HUES48 (cell line): ENCODE measurements at regions not wholly inside any gene's neighbourhood (a gene's known extent, or its start where the extent isn't known, plus 50 kb on each side); places are given as distances from the start of the nearest gene placed in this dataset.
"Not testable (repeated sequence)": the region's sequence is repeated elsewhere in the genome, so short reads cannot be mapped to it uniquely, and the experiment has no call there.

Experiments
- H3K27ac ChIP-seq: one replicate; pipeline ENCODE4 v1.7.0; 2013; ENCODE audit warnings: low read depth, low read length, inconsistent platforms
- H3K27me3 ChIP-seq: 2 replicates; pipeline ENCODE4 v1.6.1; 2013; ENCODE audit warnings: mild to moderate bottlenecking, low read length; ENCODE audit not compliant: control insufficient read depth, insufficient read depth
- H3K36me3 ChIP-seq: 2 replicates; pipeline ENCODE4 v1.6.1; 2013; ENCODE audit warnings: low read length; ENCODE audit not compliant: control insufficient read depth, insufficient read depth
- H3K4me1 ChIP-seq: 2 replicates; pipeline ENCODE4 v1.6.1; 2013; ENCODE audit warnings: mild to moderate bottlenecking, low read length; ENCODE audit not compliant: control insufficient read depth, insufficient read depth
- H3K4me3 ChIP-seq: 2 replicates; pipeline ENCODE4 v1.5.1; 2013; ENCODE audit warnings: mild to moderate bottlenecking, low read depth, low read length
- H3K9ac ChIP-seq: 2 replicates; pipeline ENCODE4 v1.6.1; 2013; ENCODE audit warnings: mild to moderate bottlenecking, low read depth, low read length, moderate library complexity
- H3K9me3 ChIP-seq: 2 replicates; pipeline ENCODE4 v1.6.1; 2013; ENCODE audit warnings: low read length; ENCODE audit not compliant: control insufficient read depth, insufficient read depth

- H3K36me3 ChIP-seq: no peaks in the 10 kb centered on the region
- H3K9ac ChIP-seq: no peak overlapping the region
- H3K4me3 ChIP-seq: no peak overlapping the region
- peaks cover under 1% of the 10 kb centered on the region; the same call in 1 of the 2 replicates for H3K4me1 ChIP-seq
- no peaks in the 10 kb centered on the region for H3K27me3 ChIP-seq
- H3K9me3 ChIP-seq: no peaks in the 10 kb centered on the region
- H3K27ac ChIP-seq: no peak overlapping the region
Measured at GRCh38 chr9:30243467-30243866, 2141.0 kb upstream of the ACO1 start.

DNA sequence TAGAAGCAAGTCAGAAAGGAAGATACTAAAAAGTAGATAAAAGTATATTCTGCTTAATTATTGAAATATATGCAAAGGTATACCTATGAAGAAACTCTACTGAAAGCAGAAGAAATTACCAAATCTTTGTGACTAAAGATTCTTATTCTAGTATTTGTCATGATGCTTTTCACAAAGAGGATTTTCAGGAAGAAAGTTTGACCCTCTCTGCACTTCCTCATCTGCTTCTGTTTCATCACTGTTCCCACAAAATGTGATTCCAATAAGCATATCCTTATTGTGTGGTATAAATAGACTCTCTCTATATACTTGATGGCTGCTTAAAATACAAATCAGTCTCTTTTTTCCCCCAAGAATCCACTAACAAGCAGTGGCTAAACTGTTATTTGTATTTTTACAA is 2139.6 kb upstream of the ACO1 start:
- Histone ChIP-seq H3K27ac (no peak overlapping the region), H3K4me3 (no peak overlapping the region), H3K9ac (no peak overlapping the region), H3K27me3 (no peaks in the 10 kb centered on the region), H3K36me3 (no peaks in the 10 kb centered on the region), H3K4me1 (peaks cover 10% of the 10 kb centered on the region; the same call in 1 of the 2 replicates), H3K9me3 (no peaks in the 10 kb centered on the region)

GRCh38 chr9:30250872-30251271 is 2133.6 kb upstream of the ACO1 start:
- Histone ChIP-seq H3K36me3 (no peaks in the 10 kb centered on the region), H3K27me3 (no peaks in the 10 kb centered on the region)

GRCh38 chr9:30258094-30258493 is 2126.3 kb upstream of the ACO1 start:
- Histone ChIP-seq H3K9ac (no peak overlapping the region), H3K27me3 (no peaks in the 10 kb centered on the region), H3K4me1 (no peaks in the 10 kb centered on the region), H3K9me3 (no peaks in the 10 kb centered on the region), H3K4me3 (no peak overlapping the region), H3K27ac (no peak overlapping the region), H3K36me3 (no peaks in the 10 kb centered on the region)

More at GRCh38 chr9:30250872-30251271, 2133.6 kb upstream of the ACO1 start:
- Histone ChIP-seq H3K9me3 (no peaks in the 10 kb centered on the region), H3K4me1 (peaks cover 15% of the 10 kb centered on the region), H3K27ac (no peak overlapping the region), H3K4me3 (no peak overlapping the region), H3K9ac (no peak overlapping the region)

DNA sequence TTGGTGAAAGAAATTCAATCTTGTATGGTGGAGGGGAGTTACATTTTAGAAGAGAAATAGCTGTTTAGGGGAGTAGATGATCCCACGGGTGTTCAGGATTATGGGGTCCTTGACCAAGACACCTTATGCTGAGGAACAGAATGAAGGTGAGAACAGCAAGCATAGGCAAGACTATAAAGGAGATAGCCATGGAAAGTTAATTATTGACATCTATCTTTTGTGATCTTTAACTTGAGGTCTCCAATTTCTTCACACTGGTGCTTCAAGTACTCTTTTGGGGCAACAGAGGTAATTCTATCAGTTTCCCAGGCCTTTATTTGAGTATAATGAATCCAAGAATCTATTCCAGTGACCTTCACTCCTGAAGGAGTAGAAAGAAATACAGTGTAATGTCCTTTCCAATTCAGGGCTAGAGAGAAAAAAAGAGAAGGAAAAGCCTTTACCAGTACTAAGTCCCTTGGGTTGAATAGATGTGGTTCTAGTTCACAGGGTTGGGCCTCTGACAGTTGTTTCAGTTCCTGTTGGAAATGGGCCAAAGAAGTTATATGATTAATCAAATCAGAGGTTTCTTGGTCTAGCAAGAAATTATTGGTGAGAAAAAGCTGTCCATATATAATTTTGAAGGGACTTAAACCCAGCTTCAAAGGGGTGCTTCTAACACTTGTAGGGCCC is 2104.1 kb upstream of the ACO1 start:
- H3K9ac ChIP-seq: no peak overlapping the region
- H3K4me1 ChIP-seq: no peaks in the 10 kb centered on the region
- no peak overlapping the region for H3K27ac ChIP-seq
- peaks cover 19% of the 10 kb centered on the region for H3K9me3 ChIP-seq
- H3K4me3 ChIP-seq: no peak overlapping the region
- no peaks in the 10 kb centered on the region for H3K36me3 ChIP-seq
- H3K27me3 ChIP-seq: no peaks in the 10 kb centered on the region

DNA sequence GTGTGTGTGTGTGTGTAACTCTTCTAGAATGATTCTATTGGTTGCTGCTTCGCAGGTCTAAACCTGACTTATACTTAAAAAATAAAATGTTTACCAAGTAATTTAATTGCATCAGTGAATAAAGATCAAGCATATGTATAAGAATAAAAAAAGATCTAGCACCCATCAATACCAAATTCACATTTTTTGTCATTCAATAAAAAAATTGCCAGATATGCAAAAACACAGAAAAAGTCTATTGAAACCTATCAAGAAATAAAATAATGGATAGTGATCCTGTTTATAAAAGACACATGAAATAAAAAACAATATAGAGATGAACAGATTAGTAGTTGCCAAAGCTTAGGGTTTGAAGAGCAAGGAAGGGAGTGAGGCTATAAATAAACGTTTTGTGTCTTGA is 2095.0 kb upstream of the ACO1 start:
- Histone ChIP-seq H3K36me3 (no peaks in the 10 kb centered on the region), H3K9me3 (no peaks in the 10 kb centered on the region), H3K27me3 (no peaks in the 10 kb centered on the region), H3K4me1 (no peaks in the 10 kb centered on the region), H3K9ac (no peak overlapping the region), H3K27ac (no peak overlapping the region), H3K4me3 (no peak overlapping the region)

DNA sequence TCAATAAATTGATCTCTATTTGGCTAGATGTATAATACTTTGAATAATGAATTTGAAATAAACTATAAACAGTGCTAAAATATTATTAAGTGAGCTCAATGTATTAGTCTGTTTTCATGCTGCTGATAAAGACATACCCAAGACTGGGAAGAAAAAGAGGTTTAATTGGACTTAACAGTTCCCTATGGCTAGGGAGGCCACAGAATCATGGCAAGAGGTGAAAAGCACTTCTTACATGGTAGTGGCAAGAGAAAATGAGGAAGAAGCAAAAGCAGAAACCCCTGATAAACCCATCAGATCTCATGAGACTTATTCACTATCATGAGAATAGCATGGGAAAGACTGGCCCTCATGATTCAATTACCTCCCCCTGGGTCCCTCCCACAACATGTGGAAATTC is 2092.4 kb upstream of the ACO1 start:
- H3K36me3 ChIP-seq, H3K9ac ChIP-seq, H3K27ac ChIP-seq, H3K4me1 ChIP-seq, H3K27me3 ChIP-seq, H3K4me3 ChIP-seq, H3K9me3 ChIP-seq: not testable (repeated sequence)

- Histone ChIP-seq H3K36me3 (no peaks in the 10 kb centered on the region), H3K9ac (no peak overlapping the region), H3K27me3 (no peaks in the 10 kb centered on the region), H3K9me3 (no peaks in the 10 kb centered on the region), H3K4me1 (0 out of 2 replicates have a peak, but pooled peaks cover 4% of the 10 kb centered on the region), H3K4me3 (no peak overlapping the region), H3K27ac (no peak overlapping the region)
Measured at GRCh38 chr9:30293231-30293630, 2091.2 kb upstream of the ACO1 start.

DNA sequence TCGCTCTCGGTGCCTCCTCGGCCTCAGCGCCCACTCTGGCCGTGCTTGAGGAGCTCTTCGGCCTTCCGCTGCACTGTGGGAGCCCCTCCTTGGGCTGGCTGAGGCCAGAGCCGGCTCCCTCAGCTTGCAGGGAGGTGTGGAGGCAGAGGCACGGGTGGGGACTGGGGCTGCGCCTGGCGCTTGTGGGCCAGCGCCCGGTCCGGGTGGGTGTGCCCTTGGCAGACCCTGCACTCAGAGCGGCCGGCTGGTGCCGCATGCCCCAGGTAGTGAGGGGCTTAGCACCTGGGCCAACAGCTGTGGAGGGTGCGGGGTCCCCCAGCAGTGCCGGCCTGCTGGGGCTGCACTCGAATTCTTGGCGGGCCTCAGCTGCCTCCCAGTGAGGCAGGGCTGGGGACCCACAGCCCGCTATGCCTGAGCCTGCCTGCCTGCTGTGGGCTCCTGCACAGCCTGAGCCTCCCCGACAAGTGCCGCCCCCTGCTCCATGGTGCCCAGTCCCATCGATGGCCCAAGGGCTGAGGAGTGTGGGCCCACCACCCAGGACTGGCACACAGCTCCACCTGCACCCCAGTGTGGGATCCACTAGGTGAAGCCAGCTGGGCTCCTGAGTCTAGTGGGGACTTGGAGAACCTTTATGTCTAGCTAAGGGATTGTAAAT is 2085.2 kb upstream of the ACO1 start:
- no peaks in the 10 kb centered on the region for H3K27me3 ChIP-seq
- no peak overlapping the region for H3K9ac ChIP-seq
- no peaks in the 10 kb centered on the region for H3K9me3 ChIP-seq
- H3K27ac ChIP-seq: no peak overlapping the region
- H3K36me3 ChIP-seq: no peaks in the 10 kb centered on the region
- H3K4me3 ChIP-seq: no peak overlapping the region
- H3K4me1 ChIP-seq: 0 out of 2 replicates have a peak, but pooled peaks cover 4% of the 10 kb centered on the region

DNA sequence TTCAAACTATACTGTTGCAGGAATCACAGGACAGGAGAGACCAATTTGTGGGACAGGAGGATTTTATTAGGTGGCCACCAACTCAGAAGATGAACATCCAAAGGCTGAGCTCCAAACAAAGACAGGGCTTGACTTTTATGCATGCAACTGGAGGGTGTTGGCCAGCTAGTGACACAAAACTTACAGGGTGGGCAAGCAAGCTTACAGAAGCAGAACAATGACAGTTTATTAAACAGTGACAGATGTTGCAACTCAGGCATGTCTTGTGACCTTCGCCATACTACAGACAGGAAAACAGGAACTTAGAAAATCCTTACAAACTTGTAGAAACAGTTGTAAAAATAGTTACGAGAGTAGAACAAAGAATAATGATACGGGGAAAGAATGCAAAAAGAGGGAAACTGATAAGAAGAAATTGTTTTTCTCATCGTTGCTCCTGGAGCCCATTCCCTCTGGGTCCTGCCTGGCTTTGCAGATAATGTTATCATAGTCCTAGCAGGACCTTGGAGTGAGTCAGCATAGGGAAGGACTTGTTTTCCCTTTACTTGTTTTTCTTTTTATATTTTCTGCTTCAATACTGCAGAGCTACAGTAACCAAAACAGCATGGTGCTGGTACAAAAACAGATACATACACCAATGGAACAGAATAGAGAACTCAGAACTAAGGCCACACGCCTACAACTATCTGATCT is 2083.0 kb upstream of the ACO1 start:
- no peak overlapping the region for H3K9ac ChIP-seq
- H3K4me1 ChIP-seq: no peaks in the 10 kb centered on the region
- no peaks in the 10 kb centered on the region for H3K27me3 ChIP-seq
- no peak overlapping the region for H3K4me3 ChIP-seq
- no peak overlapping the region for H3K27ac ChIP-seq
- no peaks in the 10 kb centered on the region for H3K9me3 ChIP-seq
- H3K36me3 ChIP-seq: no peaks in the 10 kb centered on the region

DNA sequence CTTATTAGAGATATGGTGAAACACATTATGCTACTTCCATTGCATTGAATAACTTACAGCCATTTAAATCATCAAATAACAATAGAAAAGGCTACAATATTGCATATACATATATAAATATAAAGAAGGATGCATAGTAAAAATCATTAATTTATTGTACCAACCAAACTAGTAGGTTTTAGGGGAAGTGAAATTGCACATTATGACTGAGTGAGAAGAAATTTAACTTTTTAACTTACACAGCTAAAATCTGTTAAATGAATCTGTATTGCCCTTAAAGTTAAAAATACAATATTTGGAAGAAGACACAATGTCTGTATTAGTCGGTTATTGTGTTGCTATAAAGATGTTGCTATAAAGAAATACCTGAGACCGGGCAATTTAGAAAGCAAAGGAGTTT is 2073.7 kb upstream of the ACO1 start:
- no peak overlapping the region for H3K9ac ChIP-seq
- H3K4me3 ChIP-seq: no peak overlapping the region
- H3K27ac ChIP-seq: no peak overlapping the region
- H3K9me3 ChIP-seq: no peaks in the 10 kb centered on the region
- H3K27me3 ChIP-seq: no peaks in the 10 kb centered on the region
- H3K4me1 ChIP-seq: no peaks in the 10 kb centered on the region
- H3K36me3 ChIP-seq: no peaks in the 10 kb centered on the region
